GM12878 (cell line): ENCODE measurements at regions not wholly inside any gene's neighbourhood (a gene's known extent, or its start where the extent isn't known, plus 50 kb on each side); places are given as distances from the start of the nearest gene placed in this dataset.

Source experiments
- ATAC-seq: fragments of 200-7000 bp; cut with Tn5 transposase; 3 replicates; pipeline ENCODE4 v1.9.1; 2020; ENCODE audit warnings: mild to moderate bottlenecking, moderate library complexity
- BruUV-seq: library from RNA; stranded (reverse); fragments of 400-500 nt; replicated peaks from 2 replicates; lab custom pipeline; 2021; lab: Mats Ljungman, UMichigan
- CTCF ChIA-PET: fragments of 300-600 bp; sonication (Branson Sonifier 250); formaldehyde crosslinking; extraction: SDS; loops from one replicate; lab custom pipeline; 2021; ENCODE audit warnings: inconsistent platforms; lab: Yijun Ruan, JAX
- POLR2A ChIA-PET: fragments of 350-600 bp; formaldehyde crosslinking; extraction: SDS; loops from one replicate; lab custom pipeline; 2021; ENCODE audit warnings: inconsistent platforms; lab: Charles Lee
- RAD21 ChIA-PET: fragments of 300-600 bp; sonication (Branson Sonifier 250); formaldehyde crosslinking; loops from one replicate; lab custom pipeline; 2023; ENCODE audit warnings: antibody characterized with exemption; ENCODE audit not compliant: unreplicated experiment; lab: Charles Lee
- SMC1A ChIA-PET: fragments of 300-600 bp; sonication (Branson Sonifier 250); formaldehyde crosslinking; loops from one replicate; lab custom pipeline; 2023; ENCODE audit not compliant: unreplicated experiment, uncharacterized antibody; lab: Charles Lee
- DNase-seq: peaks from one replicate; pipeline ENCODE4 v3.0.0-alpha.2; 2011; ENCODE audit warnings: low read depth, low spot score
- FAIRE-seq: peaks from 3 replicates; lab custom pipeline; 2011; peaks lifted over from hg19 to GRCh38; lab: Jason Lieb, UNC
- H2AFZ ChIP-seq: 2 replicates; pipeline ENCODE4 v1.6.0; 2011; ENCODE audit warnings: low read depth, low read length, control low read depth; ENCODE audit not compliant: control insufficient read depth
- H3K27ac ChIP-seq: 2 replicates; pipeline ENCODE4 v1.5.1; 2011; ENCODE audit warnings: control low read depth; ENCODE audit not compliant: control insufficient read depth, insufficient read depth
- H3K27me3 ChIP-seq, 2 experiments: replicated peaks in 1 of 2; 2 replicates each; pipeline versions ENCODE4 v1.6.0 to v1.6.1; 2011; ENCODE audit warnings: low read length in 1 of 2; ENCODE audit not compliant: control insufficient read depth in 2 of 2, insufficient read depth in 2 of 2
- H3K36me3 ChIP-seq, 2 experiments: 2 replicates each; pipeline ENCODE4 v1.5.1; 2011; ENCODE audit warnings: low read length in 1 of 2; ENCODE audit not compliant: control insufficient read depth in 2 of 2, insufficient read depth in 2 of 2
- H3K4me1 ChIP-seq: 2 replicates; pipeline ENCODE4 v1.6.1; 2011; ENCODE audit warnings: mild to moderate bottlenecking, low read length, moderate library complexity, mixed read lengths; ENCODE audit not compliant: control insufficient read depth, insufficient read depth
- H3K4me2 ChIP-seq: 2 replicates; pipeline ENCODE4 v1.6.0; 2011; ENCODE audit warnings: control low read depth; ENCODE audit not compliant: control insufficient read depth, insufficient read depth
- H3K4me3 ChIP-seq: fragments of 200-600 bp; sonication (generic); 2 replicates; pipeline ENCODE4 v1.5.1; 2016
- H3K79me2 ChIP-seq: 2 replicates; pipeline ENCODE4 v1.6.0; 2011; ENCODE audit warnings: low read length; ENCODE audit not compliant: control insufficient read depth, insufficient read depth
- H3K9ac ChIP-seq: 2 replicates; pipeline ENCODE4 v1.8.0; 2011; ENCODE audit warnings: low read length, control low read depth, mixed read lengths; ENCODE audit not compliant: control insufficient read depth, insufficient read depth
- H3K9me3 ChIP-seq: replicated peaks from 3 replicates; pipeline ENCODE4 v1.5.1; 2011; ENCODE audit warnings: mild to moderate bottlenecking, low read length; ENCODE audit not compliant: control insufficient read depth, insufficient read depth
- H4K20me1 ChIP-seq: 2 replicates; pipeline ENCODE4 v1.6.0; 2011; ENCODE audit not compliant: control insufficient read depth, insufficient read depth
- BHLHE40 ChIP-seq, 2 experiments: fragments of 450-650 bp in 1 of 2; IDR thresholded peaks; 2 replicates each; pipeline ENCODE4 v1.6.1; 2011 to 2017; ENCODE audit warnings: low read depth in 2 of 2, borderline replicate concordance in 1 of 2, improper control_type of control experiment in 1 of 2, low read length in 1 of 2, mild to moderate bottlenecking in 1 of 2
- GABPA ChIP-seq: IDR thresholded peaks from 2 replicates; pipeline ENCODE4 v1.6.1; 2014; ENCODE audit warnings: antibody characterized with exemption, low read depth, mild to moderate bottlenecking, inconsistent platforms
- KLF5 ChIP-seq: fragments of 450-650 bp; IDR thresholded peaks from 2 replicates; pipeline ENCODE4 v1.6.1; 2014; ENCODE audit warnings: mild to moderate bottlenecking; ENCODE audit not compliant: partially characterized antibody
- NFIC ChIP-seq: IDR thresholded peaks from 2 replicates; pipeline ENCODE4 v1.6.1; 2012; ENCODE audit warnings: low read depth, mild to moderate bottlenecking, inconsistent platforms, low read length, moderate library complexity
- NFXL1 ChIP-seq: fragments of 450-650 bp; IDR thresholded peaks from 2 replicates; pipeline ENCODE4 v1.6.1; 2017; ENCODE audit warnings: antibody characterized with exemption, mild to moderate bottlenecking, borderline replicate concordance
- NFYA ChIP-seq: IDR thresholded peaks from 2 replicates; pipeline ENCODE4 v1.6.1; 2011; ENCODE audit warnings: low read depth, mild to moderate bottlenecking, low read length, improper control_type of control experiment, borderline replicate concordance
- NKRF ChIP-seq: fragments of 450-650 bp; conservative IDR thresholded peaks from 2 replicates; pipeline ENCODE4 v1.6.1; 2017; ENCODE audit warnings: mild to moderate bottlenecking, moderate library complexity
- PAX5 ChIP-seq: IDR thresholded peaks from 2 replicates; pipeline ENCODE4 v1.6.1; 2011; ENCODE audit warnings: low read depth, low read length, borderline replicate concordance
- RCOR1 ChIP-seq: conservative IDR thresholded peaks from 2 replicates; pipeline ENCODE4 v1.6.1; 2012; ENCODE audit warnings: low read depth, low read length, improper control_type of control experiment
- STAT1 ChIP-seq: fragments of 450-650 bp; conservative IDR thresholded peaks from 2 replicates; pipeline ENCODE4 v1.6.1; 2014; ENCODE audit warnings: antibody characterized with exemption, mild to moderate bottlenecking
- TARDBP ChIP-seq: IDR thresholded peaks from 2 replicates; pipeline ENCODE4 v1.6.1; 2016; ENCODE audit warnings: borderline replicate concordance
- TCF12 ChIP-seq: IDR thresholded peaks from 2 replicates; pipeline ENCODE4 v1.6.1; 2011; ENCODE audit warnings: low read depth, mild to moderate bottlenecking, low read length
- ZBTB11 ChIP-seq: fragments of 450-650 bp; formaldehyde crosslinking; IDR thresholded peaks from 2 replicates; pipeline ENCODE4 v1.5.0; 2022; ENCODE audit warnings: mild to moderate bottlenecking, missing genetic modification characterization
- WGBS: methylation state at CpG from one replicate; pipeline ENCODE4 v1.1.6; 2016; ENCODE audit warnings: low lambda C conversion rate; ENCODE audit not compliant: insufficient replicate concordance, insufficient coverage; ENCODE audit errors: missing lambda C conversion rate; 5-methylcytosine and 5-hydroxymethylcytosine counted together
- in situ Hi-C: fragments of 300-500 bp; cut with MboI; formaldehyde crosslinking; loops from 9 replicates; pipeline ENCODE4 v1.14.3; 2018; ENCODE audit warnings: mixed read lengths
- intact Hi-C: fragments of 100-400 bp; cut with micrococcal nuclease; formaldehyde crosslinking; loops from one replicate; pipeline ENCODE4 v1.14.2; 2022; ENCODE audit not compliant: unreplicated experiment

GRCh38 chr2:220858101-220858500 lies 714.0 kb downstream of the EPHA4 start:
- DNase-seq (no peak), FAIRE-seq (no peak), ATAC-seq (no peak)
- H3K4me2 ChIP-seq = no peak overlapping the region
- WGBS = 31% methylated on average over 2 of the region's 2 CpGs
- H3K9ac ChIP-seq = no peak overlapping the region
- BruUV-seq = no TSS peak
- POLR2A ChIA-PET = no interaction called here
- TF ChIP-seq KLF5 = no peak
- no peak for TF ChIP-seq BHLHE40 (IDR thresholded peaks at IDR 0.05; ENCODE audit: borderline replicate concordance in 1 of 2, low read depth in 2 of 2, low read length in 1 of 2)
- no peak for TF ChIP-seq NFYA
- no peak for TF ChIP-seq PAX5
- TF ChIP-seq GABPA = no peak
- TF ChIP-seq NKRF = no peak
- TF ChIP-seq ZBTB11 (CRISPR knock-in tag) = no peak
- TF ChIP-seq NFIC = no peak
- no peak for TF ChIP-seq STAT1
- no peak for TF ChIP-seq TARDBP
- no peak for TF ChIP-seq NFXL1
- no peak for TF ChIP-seq RCOR1
- TF ChIP-seq TCF12 = no peak
- H4K20me1 ChIP-seq = no peaks in the 10 kb centered on the region
- H3K27me3 ChIP-seq = no peaks in the 10 kb centered on the region
- in situ Hi-C loops = no loop called here
- no peak overlapping the region for H3K4me3 ChIP-seq
- no peaks in the 10 kb centered on the region for H3K4me1 ChIP-seq
- CTCF ChIA-PET = no interaction called here
- H3K27ac ChIP-seq = no peak overlapping the region
- H3K36me3 ChIP-seq = no peaks in the 10 kb centered on the region
- SMC1A ChIA-PET = interaction anchor here (1.0 kb wide), 1 partner anchor 12 kb away, joined by 3 read pairs; no protein-coding TSS in a partner anchor
- intact Hi-C loops = no loop called here
- RAD21 ChIA-PET = no interaction called here
- no peaks in the 10 kb centered on the region for H3K9me3 ChIP-seq
- H2AFZ ChIP-seq = no peak overlapping the region
- no peaks in the 10 kb centered on the region for H3K79me2 ChIP-seq
